GM12878 (cell line): ENCODE measurements at regions not wholly inside any gene's neighbourhood (a gene's known extent, or its start where the extent isn't known, plus 50 kb on each side); places are given as distances from the start of the nearest gene placed in this dataset.
"Not testable (repeated sequence)": the region's sequence is repeated elsewhere in the genome, so short reads cannot be mapped to it uniquely, and the experiment has no call there.

Experiments used
- ATAC-seq: fragments of 200-7000 bp; cut with Tn5 transposase; 3 replicates; pipeline ENCODE4 v1.9.1; 2020; ENCODE audit warnings: mild to moderate bottlenecking, moderate library complexity
- BruUV-seq: library from RNA; stranded (reverse); fragments of 400-500 nt; replicated peaks from 2 replicates; lab custom pipeline; 2021; lab: Mats Ljungman, UMichigan
- CTCF ChIA-PET: fragments of 300-600 bp; sonication (Branson Sonifier 250); formaldehyde crosslinking; extraction: SDS; loops from one replicate; lab custom pipeline; 2021; ENCODE audit warnings: inconsistent platforms; lab: Yijun Ruan, JAX
- POLR2A ChIA-PET: fragments of 350-600 bp; formaldehyde crosslinking; extraction: SDS; loops from one replicate; lab custom pipeline; 2021; ENCODE audit warnings: inconsistent platforms; lab: Charles Lee
- RAD21 ChIA-PET: fragments of 300-600 bp; sonication (Branson Sonifier 250); formaldehyde crosslinking; loops from one replicate; lab custom pipeline; 2023; ENCODE audit warnings: antibody characterized with exemption; ENCODE audit not compliant: unreplicated experiment; lab: Charles Lee
- SMC1A ChIA-PET: fragments of 300-600 bp; sonication (Branson Sonifier 250); formaldehyde crosslinking; loops from one replicate; lab custom pipeline; 2023; ENCODE audit not compliant: unreplicated experiment, uncharacterized antibody; lab: Charles Lee
- DNase-seq: peaks from one replicate; pipeline ENCODE4 v3.0.0-alpha.2; 2011; ENCODE audit warnings: low read depth, low spot score
- FAIRE-seq: peaks from 3 replicates; lab custom pipeline; 2011; peaks lifted over from hg19 to GRCh38; lab: Jason Lieb, UNC
- H2AFZ ChIP-seq: 2 replicates; pipeline ENCODE4 v1.6.0; 2011; ENCODE audit warnings: low read depth, low read length, control low read depth; ENCODE audit not compliant: control insufficient read depth
- H3K27ac ChIP-seq: 2 replicates; pipeline ENCODE4 v1.5.1; 2011; ENCODE audit warnings: control low read depth; ENCODE audit not compliant: control insufficient read depth, insufficient read depth
- H3K27me3 ChIP-seq, 2 experiments: replicated peaks in 1 of 2; 2 replicates each; pipeline versions ENCODE4 v1.6.0 to v1.6.1; 2011; ENCODE audit warnings: low read length in 1 of 2; ENCODE audit not compliant: control insufficient read depth in 2 of 2, insufficient read depth in 2 of 2
- H3K36me3 ChIP-seq, 2 experiments: 2 replicates each; pipeline ENCODE4 v1.5.1; 2011; ENCODE audit warnings: low read length in 1 of 2; ENCODE audit not compliant: control insufficient read depth in 2 of 2, insufficient read depth in 2 of 2
- H3K4me1 ChIP-seq: 2 replicates; pipeline ENCODE4 v1.6.1; 2011; ENCODE audit warnings: mild to moderate bottlenecking, low read length, moderate library complexity, mixed read lengths; ENCODE audit not compliant: control insufficient read depth, insufficient read depth
- H3K4me2 ChIP-seq: 2 replicates; pipeline ENCODE4 v1.6.0; 2011; ENCODE audit warnings: control low read depth; ENCODE audit not compliant: control insufficient read depth, insufficient read depth
- H3K4me3 ChIP-seq: fragments of 200-600 bp; sonication (generic); 2 replicates; pipeline ENCODE4 v1.5.1; 2016
- H3K79me2 ChIP-seq: 2 replicates; pipeline ENCODE4 v1.6.0; 2011; ENCODE audit warnings: low read length; ENCODE audit not compliant: control insufficient read depth, insufficient read depth
- H3K9ac ChIP-seq: 2 replicates; pipeline ENCODE4 v1.8.0; 2011; ENCODE audit warnings: low read length, control low read depth, mixed read lengths; ENCODE audit not compliant: control insufficient read depth, insufficient read depth
- H3K9me3 ChIP-seq: replicated peaks from 3 replicates; pipeline ENCODE4 v1.5.1; 2011; ENCODE audit warnings: mild to moderate bottlenecking, low read length; ENCODE audit not compliant: control insufficient read depth, insufficient read depth
- H4K20me1 ChIP-seq: 2 replicates; pipeline ENCODE4 v1.6.0; 2011; ENCODE audit not compliant: control insufficient read depth, insufficient read depth
- BMI1 ChIP-seq: fragments of 450-650 bp; IDR thresholded peaks from 2 replicates; pipeline ENCODE4 v1.6.1; 2016; ENCODE audit warnings: mild to moderate bottlenecking, moderate library complexity, borderline replicate concordance
- BRCA1 ChIP-seq: IDR thresholded peaks from 2 replicates; pipeline ENCODE4 v1.6.1; 2011; ENCODE audit warnings: low read depth, low read length, improper control_type of control experiment
- CBX3 ChIP-seq: fragments of 200-600 bp; sonication (generic); IDR thresholded peaks from 2 replicates; pipeline ENCODE4 v1.6.1; 2016; ENCODE audit warnings: low read depth, borderline replicate concordance
- HDAC6 ChIP-seq: fragments of 200-600 bp; sonication (generic); IDR thresholded peaks from one replicate; pipeline ENCODE4 v1.8.0; 2017; ENCODE audit warnings: antibody characterized with exemption; ENCODE audit not compliant: unreplicated experiment
- NFXL1 ChIP-seq: fragments of 450-650 bp; IDR thresholded peaks from 2 replicates; pipeline ENCODE4 v1.6.1; 2017; ENCODE audit warnings: antibody characterized with exemption, mild to moderate bottlenecking, borderline replicate concordance
- RB1 ChIP-seq: fragments of 450-650 bp; formaldehyde crosslinking; IDR thresholded peaks from 2 replicates; pipeline ENCODE4 v1.6.1; 2017; ENCODE audit warnings: mild to moderate bottlenecking, borderline replicate concordance
- SIN3A ChIP-seq: IDR thresholded peaks from 2 replicates; pipeline ENCODE4 v1.6.1; 2012; ENCODE audit warnings: low read depth, low read length, improper control_type of control experiment
- WGBS: methylation state at CpG from one replicate; pipeline ENCODE4 v1.1.6; 2016; ENCODE audit warnings: low lambda C conversion rate; ENCODE audit not compliant: insufficient replicate concordance, insufficient coverage; ENCODE audit errors: missing lambda C conversion rate; 5-methylcytosine and 5-hydroxymethylcytosine counted together
- in situ Hi-C: fragments of 300-500 bp; cut with MboI; formaldehyde crosslinking; loops from 9 replicates; pipeline ENCODE4 v1.14.3; 2018; ENCODE audit warnings: mixed read lengths
- intact Hi-C: fragments of 100-400 bp; cut with micrococcal nuclease; formaldehyde crosslinking; loops from one replicate; pipeline ENCODE4 v1.14.2; 2022; ENCODE audit not compliant: unreplicated experiment

DNA sequence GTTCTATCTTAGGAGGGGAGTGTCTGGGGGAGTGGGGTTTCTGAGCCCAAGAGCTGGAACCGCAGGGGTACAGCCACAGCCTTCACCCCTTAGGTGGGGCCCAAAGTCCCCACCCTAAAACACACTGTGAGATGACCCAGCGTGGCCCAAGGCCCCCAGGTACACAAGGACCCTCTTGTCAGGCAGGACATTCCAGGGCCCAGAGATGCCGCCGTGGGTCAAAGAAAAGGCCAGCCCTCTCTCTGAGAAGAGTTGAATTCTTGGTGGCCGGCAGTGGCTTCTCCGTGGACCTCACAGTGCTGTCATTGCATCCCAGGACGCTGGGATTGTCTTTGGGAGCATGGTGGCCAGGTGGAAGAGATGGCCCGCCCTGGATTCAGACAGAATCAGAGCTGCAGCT, 176.3 kb upstream of the C1orf174 start:
- ChIA-PET SMC1A (no interaction called here), POLR2A (no interaction called here), RAD21 (no interaction called here), CTCF (no interaction called here)
- Histone ChIP-seq H3K36me3 (no peaks in the 10 kb centered on the region), H3K4me3 (no peak overlapping the region), H3K27ac (no peak overlapping the region), H3K79me2 (no peaks in the 10 kb centered on the region), H3K27me3 (no peaks in the 10 kb centered on the region), H4K20me1 (no peaks in the 10 kb centered on the region), H3K4me2 (no peak overlapping the region), H3K9ac (no peak overlapping the region), H3K4me1 (no peaks in the 10 kb centered on the region), H2AFZ (no peak overlapping the region), H3K9me3 (no peaks in the 10 kb centered on the region; the same call in 2 of the 3 replicates)
- 26% methylated on average over 8 of the region's 8 CpGs for WGBS
- DNase-seq, result no peak
- FAIRE-seq, result no peak
- TF ChIP-seq BMI1 (no peak), BRCA1 (no peak), RB1 (no peak), SIN3A (no peak), NFXL1 (no peak), CBX3 (no peak), HDAC6 (no peak)
- BruUV-seq, result no TSS peak
- intact Hi-C loops (no loop called here), in situ Hi-C loops (no loop called here)
- ATAC-seq, result no peak

GRCh38 chr1:4078091-4078962, 178.3 kb upstream of the C1orf174 start:
- POLR2A ChIA-PET, H4K20me1 ChIP-seq, H3K9me3 ChIP-seq, SMC1A ChIA-PET, H3K27ac ChIP-seq, in situ Hi-C loops, DNase-seq, H3K27me3 ChIP-seq, FAIRE-seq, H3K4me3 ChIP-seq, H3K4me1 ChIP-seq, H3K4me2 ChIP-seq, intact Hi-C loops, H2AFZ ChIP-seq, H3K36me3 ChIP-seq, RAD21 ChIA-PET, H3K9ac ChIP-seq, ATAC-seq, CTCF ChIA-PET, H3K79me2 ChIP-seq, BruUV-seq: not testable (repeated sequence)
- 43% methylated on average over 20 of the region's 24 CpGs for WGBS
